GM12892 (cell line): ENCODE measurements at regions not wholly inside any gene's neighbourhood (a gene's known extent, or its start where the extent isn't known, plus 50 kb on each side); places are given as distances from the start of the nearest gene placed in this dataset.

ENCODE experiments used
- POLR2A ChIP-seq: IDR thresholded peaks from 2 replicates; pipeline ENCODE4 v1.6.1; 2011; ENCODE audit warnings: low read depth, low read length, control low read depth
- POLR2AphosphoS5 ChIP-seq: IDR thresholded peaks from 2 replicates; pipeline ENCODE4 v1.6.1; 2011; ENCODE audit warnings: low read depth, low read length, control low read depth
- TAF1 ChIP-seq: IDR thresholded peaks from 2 replicates; pipeline ENCODE4 v1.6.1; 2011; ENCODE audit warnings: low read depth, mild to moderate bottlenecking, control low read depth, low read length, borderline replicate concordance

DNA sequence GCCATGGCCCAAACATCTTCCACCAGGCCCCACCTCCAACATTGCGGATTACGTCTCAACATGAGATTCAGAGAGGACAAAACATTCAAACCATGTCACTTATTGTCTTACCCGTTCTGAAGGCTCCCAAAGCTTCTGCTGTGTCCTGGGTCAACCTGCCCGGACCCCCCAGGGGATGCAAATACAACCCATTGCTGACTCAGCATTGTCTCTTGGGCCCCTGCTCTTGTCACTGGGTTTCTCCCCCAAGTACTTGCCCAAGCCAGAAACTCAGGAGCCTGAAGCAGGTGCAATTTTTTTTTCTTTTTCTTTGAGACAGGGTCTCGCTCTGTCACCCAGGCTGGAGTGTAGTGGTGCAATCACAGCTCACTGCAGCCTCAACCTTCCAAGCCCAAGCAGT is 144.5 kb downstream of the KCTD15 start:
- TF ChIP-seq TAF1 (no peak), POLR2A (no peak), POLR2AphosphoS5 (no peak)
